Erythroblast (primary cell): ENCODE measurements at regions not wholly inside any gene's neighbourhood (a gene's known extent, or its start where the extent isn't known, plus 50 kb on each side); places are given as distances from the start of the nearest gene placed in this dataset.

ENCODE experiments used
- GATA1 ChIP-seq: IDR thresholded peaks from 2 replicates; pipeline ENCODE4 v1.6.1; 2011; ENCODE audit warnings: low read depth, mild to moderate bottlenecking, control low read depth, low read length, moderate library complexity
- POLR2A ChIP-seq: IDR thresholded peaks from 2 replicates; pipeline ENCODE4 v1.6.1; 2011; ENCODE audit warnings: mild to moderate bottlenecking, low read length

GRCh38 chr13:111475488-111475887 lies 155.0 kb downstream of the TEX29 start:
- TF ChIP-seq POLR2A: no peak
- TF ChIP-seq GATA1: no peak
